ENCODE measurements at regions not wholly inside any gene's neighbourhood (a gene's known extent, or its start where the extent isn't known, plus 50 kb on each side); places are given as distances from the start of the nearest gene placed in this dataset.

- Histone ChIP-seq H3K4me2 (ENCODE audit: low read length) (no peak overlapping the region), H2AFZ (ENCODE audit: low read depth, low read length, poor library complexity, severe bottlenecking) (no peak overlapping the region), H3K27ac (ENCODE audit: low read depth, low read length) (no peak overlapping the region), H3K4me1 (ENCODE audit: control insufficient read depth in 1 of 2, insufficient read depth in 2 of 2, low read length in 2 of 2) (no peaks in the 10 kb centered on the region), H3K79me2 (ENCODE audit: insufficient read depth, low read length) (no peaks in the 10 kb centered on the region), H3K9me2 (ENCODE audit: insufficient read depth) (no peaks in the 10 kb centered on the region), H4K20me1 (ENCODE audit: insufficient read depth) (no peaks in the 10 kb centered on the region), H3K9ac (ENCODE audit: low read length) (no peak overlapping the region), H3K27me3 (ENCODE audit: insufficient read depth, low read length) (no peaks in the 10 kb centered on the region), H3K36me3 (ENCODE audit: control insufficient read depth in 1 of 2, insufficient read depth in 2 of 2, low read length in 2 of 2) (no peaks in the 10 kb centered on the region), H3K4me3 (replicated peaks in 1 of 2; ENCODE audit: low read depth in 1 of 2, low read length in 2 of 2) (no peak overlapping the region), H3K9me3 (ENCODE audit: control insufficient read depth in 1 of 2, insufficient read depth in 1 of 2, low read depth in 1 of 2, low read length in 2 of 2) (no peaks in the 10 kb centered on the region)
- CTCF ChIA-PET = no interaction called here
- ATAC-seq = no peak
- RAD21 ChIA-PET (ENCODE audit: low non-redundant PET in 1 of 2, low total read pairs in 2 of 2, uncharacterized antibody in 2 of 2, unreplicated experiment in 2 of 2) = no interaction called here
- intact Hi-C loops (cut with micrococcal nuclease) = no loop called here
- TF ChIP-seq POLR2AphosphoS5 (IDR thresholded peaks at IDR 0.05; ENCODE audit: low read depth, low read length) = no peak
- no peak for TF ChIP-seq CBX3 (IDR thresholded peaks at IDR 0.05; ENCODE audit: low read depth)
- TF ChIP-seq SIN3A (IDR thresholded peaks at IDR 0.05; ENCODE audit: low read depth) = no peak
- TF ChIP-seq ELF1 (IDR thresholded peaks at IDR 0.05; ENCODE audit: borderline replicate concordance, low read depth) = no peak
- TF ChIP-seq FOSL1 (IDR thresholded peaks at IDR 0.05; ENCODE audit: low read depth) = no peak
- TF ChIP-seq, protein P1, sequence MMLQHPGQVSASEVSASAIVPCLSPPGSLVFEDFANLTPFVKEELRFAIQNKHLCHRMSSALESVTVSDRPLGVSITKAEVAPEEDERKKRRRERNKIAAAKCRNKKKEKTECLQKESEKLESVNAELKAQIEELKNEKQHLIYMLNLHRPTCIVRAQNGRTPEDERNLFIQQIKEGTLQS (IDR thresholded peaks at IDR 0.05) = no peak
- TF ChIP-seq ZNF274 (IDR thresholded peaks at IDR 0.05; ENCODE audit: low read depth, low read length) = no peak
- no peak for TF ChIP-seq REST (IDR thresholded peaks at IDR 0.05; ENCODE audit: low read depth)
- no peak for TF ChIP-seq SRF (IDR thresholded peaks at IDR 0.05; ENCODE audit: low read depth)
- no peak for TF ChIP-seq JUND (IDR thresholded peaks at IDR 0.05)
- no peak for TF ChIP-seq ZFX (IDR thresholded peaks at IDR 0.05)
- POLR2A ChIA-PET = no interaction called here
- DNase-seq (ENCODE audit: low read depth, low spot score) = no peak
- BruUV-seq (replicated peaks) = no TSS peak
These were observed 1442.6 kb upstream of the B3GALT2 start for GRCh38 chr1:194629011-194629410.

All from HCT116 (cell line).